Upper lobe of right lung (tissue), 1 donor: ENCODE measurements at regions not wholly inside any gene's neighbourhood (a gene's known extent, or its start where the extent isn't known, plus 50 kb on each side); places are given as distances from the start of the nearest gene placed in this dataset.

Source experiments
- ATAC-seq: fragments of 200-7000 bp; cut with Tn5 transposase; one replicate; pipeline ENCODE4 v1.9.1; 2020; ENCODE audit warnings: mild to moderate bottlenecking, moderate library complexity
- DNase-seq: peaks from one replicate; pipeline ENCODE4 v3.0.0-alpha.2; 2020
- H3K27ac ChIP-seq: fragments of 200-600 bp; one replicate; pipeline ENCODE4 v1.8.0; 2022
- H3K27me3 ChIP-seq: fragments of 200-600 bp; one replicate; pipeline ENCODE4 v1.8.0; 2022; ENCODE audit warnings: mild to moderate bottlenecking
- H3K36me3 ChIP-seq: fragments of 200-600 bp; one replicate; pipeline ENCODE4 v1.8.0; 2022
- H3K4me1 ChIP-seq: fragments of 200-600 bp; one replicate; pipeline ENCODE4 v1.8.0; 2022
- H3K4me3 ChIP-seq: fragments of 200-600 bp; one replicate; pipeline ENCODE4 v1.8.0; 2022; ENCODE audit warnings: mild to moderate bottlenecking
- H3K9me3 ChIP-seq: fragments of 200-600 bp; one replicate; pipeline ENCODE4 v1.8.0; 2022
- intact Hi-C: fragments of 100-400 bp; cut with DNase I; formaldehyde crosslinking; loops from one replicate; pipeline ENCODE4 v1.11.0; 2022
- TF ChIP-seq, protein P1 (sequence below): fragments of 200-600 bp; IDR thresholded peaks from one replicate; pipeline ENCODE4 v1.8.0; 2022; ENCODE audit warnings: antibody characterized with exemption
- donor health status: DM: no; HTN: yes; CAD: no; lungs with severe emphysema.

DNA sequence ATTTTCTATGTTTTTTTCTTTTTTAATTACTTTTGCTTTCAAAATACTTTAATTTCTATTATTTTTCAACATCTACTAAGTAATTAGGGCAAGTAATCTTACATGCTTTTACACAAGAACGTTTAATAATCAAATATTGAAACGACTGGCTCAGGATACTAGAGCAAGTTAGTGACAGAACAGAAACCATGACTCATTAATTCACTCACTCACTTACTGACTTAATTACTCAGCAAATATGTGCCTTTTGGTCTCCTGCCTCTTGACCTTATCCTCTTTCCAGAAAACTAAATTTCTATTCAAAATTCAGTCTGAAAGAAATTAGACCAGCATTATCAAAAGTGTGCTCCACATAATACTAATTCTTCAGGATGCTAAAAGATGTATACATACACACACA, 314.9 kb upstream of the TEX13C start:
- H3K4me3 ChIP-seq, result no peak overlapping the region
- no peaks in the 10 kb centered on the region for H3K9me3 ChIP-seq
- no peaks in the 10 kb centered on the region for H3K4me1 ChIP-seq
- DNase-seq (no peak), ATAC-seq (no peak)
- intact Hi-C loops, result no loop called here
- no peaks in the 10 kb centered on the region for H3K27me3 ChIP-seq
- no peaks in the 10 kb centered on the region for H3K36me3 ChIP-seq
- TF ChIP-seq, protein P1, sequence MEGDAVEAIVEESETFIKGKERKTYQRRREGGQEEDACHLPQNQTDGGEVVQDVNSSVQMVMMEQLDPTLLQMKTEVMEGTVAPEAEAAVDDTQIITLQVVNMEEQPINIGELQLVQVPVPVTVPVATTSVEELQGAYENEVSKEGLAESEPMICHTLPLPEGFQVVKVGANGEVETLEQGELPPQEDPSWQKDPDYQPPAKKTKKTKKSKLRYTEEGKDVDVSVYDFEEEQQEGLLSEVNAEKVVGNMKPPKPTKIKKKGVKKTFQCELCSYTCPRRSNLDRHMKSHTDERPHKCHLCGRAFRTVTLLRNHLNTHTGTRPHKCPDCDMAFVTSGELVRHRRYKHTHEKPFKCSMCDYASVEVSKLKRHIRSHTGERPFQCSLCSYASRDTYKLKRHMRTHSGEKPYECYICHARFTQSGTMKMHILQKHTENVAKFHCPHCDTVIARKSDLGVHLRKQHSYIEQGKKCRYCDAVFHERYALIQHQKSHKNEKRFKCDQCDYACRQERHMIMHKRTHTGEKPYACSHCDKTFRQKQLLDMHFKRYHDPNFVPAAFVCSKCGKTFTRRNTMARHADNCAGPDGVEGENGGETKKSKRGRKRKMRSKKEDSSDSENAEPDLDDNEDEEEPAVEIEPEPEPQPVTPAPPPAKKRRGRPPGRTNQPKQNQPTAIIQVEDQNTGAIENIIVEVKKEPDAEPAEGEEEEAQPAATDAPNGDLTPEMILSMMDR, result no peak
- H3K27ac ChIP-seq, result no peak overlapping the region

DNA sequence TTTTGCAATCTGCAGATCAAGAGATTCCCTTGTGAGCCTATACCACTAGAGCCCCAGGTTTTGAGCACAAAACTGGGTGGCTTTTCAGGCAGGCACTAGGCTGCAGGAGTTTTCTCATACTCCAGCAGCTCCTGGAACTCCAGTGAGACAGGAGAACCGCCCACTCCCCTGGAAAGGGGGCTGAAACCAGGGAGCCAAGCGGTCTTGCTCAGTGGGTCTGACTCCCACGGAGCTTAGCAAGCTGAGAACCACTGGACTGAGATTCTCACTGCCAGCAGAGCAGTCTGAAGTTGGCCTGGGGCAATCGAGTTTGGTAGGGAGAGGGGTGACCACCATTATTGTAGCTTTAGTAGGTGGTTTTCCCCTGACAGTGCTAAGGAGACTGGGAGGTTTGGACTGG, 313.8 kb upstream of the TEX13C start:
- TF ChIP-seq, protein P1, result no peak
- Histone ChIP-seq H3K36me3 (no peaks in the 10 kb centered on the region), H3K4me3 (no peak overlapping the region), H3K4me1 (no peaks in the 10 kb centered on the region), H3K27me3 (no peaks in the 10 kb centered on the region), H3K27ac (no peak overlapping the region), H3K9me3 (no peaks in the 10 kb centered on the region)
- ATAC-seq (no peak), DNase-seq (no peak)
- intact Hi-C loops, result no loop called here

DNA sequence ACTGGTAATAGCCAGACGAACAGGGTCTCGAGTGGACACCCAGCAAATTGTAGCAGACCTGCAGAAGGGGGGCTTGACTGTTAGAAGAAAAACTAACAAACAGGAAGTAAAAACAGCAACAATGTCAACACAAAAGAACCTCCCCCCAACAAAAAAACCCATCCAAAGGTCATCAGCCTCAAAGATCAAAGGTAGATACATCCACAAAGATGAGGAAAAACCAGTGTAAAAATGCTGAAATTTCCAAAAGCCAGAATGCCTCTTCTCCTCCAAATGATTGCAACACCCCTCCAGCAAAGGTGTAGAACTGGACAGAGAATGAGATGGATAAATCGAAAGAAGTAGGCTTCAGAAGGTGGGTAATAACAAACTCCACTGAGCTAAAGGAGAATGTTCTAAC, 313.0 kb upstream of the TEX13C start:
- DNase-seq, result no peak
- H3K36me3 ChIP-seq, result no peaks in the 10 kb centered on the region
- ATAC-seq, result no peak
- no peaks in the 10 kb centered on the region for H3K27me3 ChIP-seq
- H3K4me1 ChIP-seq, result no peaks in the 10 kb centered on the region
- no peak overlapping the region for H3K4me3 ChIP-seq
- TF ChIP-seq, protein P1, result no peak
- intact Hi-C loops, result no loop called here
- H3K9me3 ChIP-seq, result no peaks in the 10 kb centered on the region
- H3K27ac ChIP-seq, result no peak overlapping the region

DNA sequence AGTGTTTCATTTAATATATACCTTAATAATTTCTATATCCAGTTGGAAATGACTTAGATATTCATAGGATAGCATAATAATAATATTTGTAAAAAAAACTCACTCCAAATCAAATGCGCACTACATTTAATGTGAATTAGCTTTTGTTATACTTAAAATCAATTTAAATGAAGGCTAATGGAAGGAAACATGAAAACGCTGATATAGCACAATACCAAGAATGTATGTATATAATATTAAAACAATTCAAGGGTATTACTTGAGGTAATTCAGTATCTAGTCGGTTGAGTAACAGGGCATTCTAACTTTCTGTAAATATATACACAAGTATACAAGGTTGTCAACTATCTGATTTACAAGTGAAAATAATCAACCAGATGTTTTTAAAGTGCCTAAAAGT, 307.1 kb upstream of the TEX13C start:
- TF ChIP-seq, protein P1, result no peak
- H3K4me1 ChIP-seq, result no peaks in the 10 kb centered on the region

DNA sequence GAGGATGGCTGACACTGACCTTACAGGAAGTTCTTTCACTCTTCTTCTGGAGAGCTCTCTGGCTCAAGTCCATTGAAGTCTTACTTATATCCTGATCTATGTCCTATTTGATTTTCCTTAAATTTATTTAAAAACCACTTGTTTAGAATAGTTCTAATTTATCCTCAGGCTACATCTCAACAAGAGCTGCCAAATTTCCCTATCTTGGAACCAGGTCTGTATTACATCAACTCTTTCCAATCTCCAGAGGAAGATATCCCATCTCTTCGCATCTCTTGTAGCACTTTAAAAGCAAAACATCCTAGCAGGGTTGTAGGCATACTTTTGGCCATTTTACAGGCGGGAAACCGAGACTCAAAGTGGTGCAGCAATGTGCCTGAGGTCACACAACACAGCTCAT, 290.5 kb upstream of the TEX13C start:
- ATAC-seq, result no peak
- TF ChIP-seq, protein P1, result no peak
- no peak overlapping the region for H3K27ac ChIP-seq
- no peaks in the 10 kb centered on the region for H3K4me1 ChIP-seq
- no peak overlapping the region for H3K4me3 ChIP-seq
- no peaks in the 10 kb centered on the region for H3K27me3 ChIP-seq
- intact Hi-C loops, result no loop called here
- H3K9me3 ChIP-seq, result no peaks in the 10 kb centered on the region
- no peak for DNase-seq
- no peaks in the 10 kb centered on the region for H3K36me3 ChIP-seq

More for the DNA sequence above, 307.1 kb upstream of the TEX13C start:
- no peaks in the 10 kb centered on the region for H3K36me3 ChIP-seq
- H3K4me3 ChIP-seq, result no peak overlapping the region
- H3K9me3 ChIP-seq, result no peaks in the 10 kb centered on the region
- DNase-seq (no peak), ATAC-seq (no peak)
- intact Hi-C loops, result no loop called here
- no peak overlapping the region for H3K27ac ChIP-seq
- H3K27me3 ChIP-seq, result no peaks in the 10 kb centered on the region
